SU-DHL-6 (cell line): ENCODE measurements at regions not wholly inside any gene's neighbourhood (a gene's known extent, or its start where the extent isn't known, plus 50 kb on each side); places are given as distances from the start of the nearest gene placed in this dataset.

Source experiments
- H2AFZ ChIP-seq: fragments of 200-600 bp; sonication (generic); 2 replicates; pipeline ENCODE4 v1.6.1; 2014; ENCODE audit warnings: low read depth, mild to moderate bottlenecking, moderate library complexity, mixed read lengths, antibody characterized with exemption, low read length; ENCODE audit not compliant: severe bottlenecking
- H3F3A ChIP-seq: fragments of 200-600 bp; shearing (Covaris generic); 2 replicates; pipeline ENCODE4 v1.6.0; 2016; ENCODE audit warnings: antibody characterized with exemption, mild to moderate bottlenecking; ENCODE audit not compliant: insufficient read depth
- H3K27ac ChIP-seq: fragments of 200-600 bp; sonication (generic); 2 replicates; pipeline ENCODE4 v1.5.1; 2016; ENCODE audit warnings: low read depth, mild to moderate bottlenecking, low read length, moderate library complexity, mixed read lengths
- H3K27me3 ChIP-seq: fragments of 200-600 bp; sonication (generic), shearing (Covaris generic); 2 replicates; pipeline ENCODE4 v1.6.0; 2014; ENCODE audit warnings: mild to moderate bottlenecking, low read length
- H3K36me3 ChIP-seq: fragments of 200-600 bp; sonication (generic); 2 replicates; pipeline ENCODE4 v1.6.1; 2014; ENCODE audit warnings: mild to moderate bottlenecking, low read length, mixed read lengths
- H3K4me2 ChIP-seq: fragments of 300-600, 200-600 bp; shearing (Covaris generic), sonication (generic); 2 replicates; pipeline ENCODE4 v1.6.0; 2014; ENCODE audit warnings: low read length, low read depth, mild to moderate bottlenecking; ENCODE audit not compliant: poor library complexity, severe bottlenecking
- H3K4me3 ChIP-seq: fragments of 200-600 bp; sonication (generic); 2 replicates; pipeline ENCODE4 v1.5.1; 2014; ENCODE audit warnings: antibody characterized with exemption, low read length, mild to moderate bottlenecking, mixed read lengths; ENCODE audit not compliant: insufficient read depth, poor library complexity, severe bottlenecking
- H3K79me2 ChIP-seq: fragments of 200-600 bp; sonication (generic); 2 replicates; pipeline ENCODE4 v1.6.1; 2014; ENCODE audit warnings: mild to moderate bottlenecking, low read length, moderate library complexity; ENCODE audit not compliant: insufficient read depth
- H3K9ac ChIP-seq: fragments of 200-600 bp; sonication (generic); 2 replicates; pipeline ENCODE4 v1.7.0; 2014; ENCODE audit warnings: mild to moderate bottlenecking, low read length
- H3K9me2 ChIP-seq: fragments of 200-600 bp; sonication (generic); replicated peaks from 2 replicates; pipeline ENCODE4 v1.6.1; 2014; ENCODE audit warnings: low read length; ENCODE audit not compliant: insufficient read depth
- H3K9me3 ChIP-seq: fragments of 200-600 bp; sonication (generic); 2 replicates; pipeline ENCODE4 v1.6.1; 2014; ENCODE audit warnings: low read length, mixed read lengths; ENCODE audit not compliant: insufficient read depth
- H4K20me1 ChIP-seq: fragments of 200-600 bp; sonication (generic); 2 replicates; pipeline ENCODE4 v1.6.1; 2014; ENCODE audit warnings: low read depth, mild to moderate bottlenecking, antibody characterized with exemption, low read length, moderate library complexity, mixed read lengths
- EZH2phosphoT487 ChIP-seq: fragments of 200-600 bp; sonication (generic), shearing (Covaris generic); conservative IDR thresholded peaks from 2 replicates; pipeline ENCODE4 v1.6.1; 2018; ENCODE audit warnings: mild to moderate bottlenecking, antibody characterized with exemption, low read length, moderate library complexity, mixed read lengths
- TF ChIP-seq, protein P1 (sequence below): fragments of 200-600 bp; sonication (generic); IDR thresholded peaks from one replicate; pipeline ENCODE4 v1.5.1; 2017; ENCODE audit warnings: antibody characterized with exemption, mild to moderate bottlenecking, low read length, moderate library complexity; ENCODE audit not compliant: insufficient read depth, poor library complexity, severe bottlenecking

DNA sequence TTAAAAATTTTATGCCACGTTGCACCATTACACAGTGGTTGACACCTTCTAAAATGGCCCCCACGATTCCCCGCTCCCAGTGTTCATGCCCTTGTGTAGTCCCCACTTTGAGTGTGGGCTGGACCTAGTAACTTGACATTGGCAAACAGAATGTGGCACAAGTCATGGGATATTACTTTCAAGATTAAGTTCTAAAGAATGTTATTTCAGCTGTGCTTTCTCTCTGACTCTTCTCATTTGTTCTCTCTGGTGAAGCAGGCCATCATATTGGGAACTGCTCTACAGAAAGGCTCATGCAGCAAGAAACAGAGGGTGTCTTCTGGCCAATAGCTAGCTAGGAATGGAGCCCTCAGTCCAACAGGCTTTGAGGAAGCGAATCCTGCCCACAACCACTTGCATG is 67.1 kb downstream of the ATXN3L start:
- no peaks in the 10 kb centered on the region for H3K36me3 ChIP-seq
- no peaks in the 10 kb centered on the region for H3K27me3 ChIP-seq
- no peaks in the 10 kb centered on the region for H4K20me1 ChIP-seq
- no peak overlapping the region for H3K27ac ChIP-seq
- H3K4me3 ChIP-seq: no peak overlapping the region
- H3K9me3 ChIP-seq: peaks cover 5% of the 10 kb centered on the region; the same call in 1 of the 2 replicates
- H3K9ac ChIP-seq: no peak overlapping the region
- H3K79me2 ChIP-seq: no peaks in the 10 kb centered on the region
- no peak overlapping the region for H2AFZ ChIP-seq
- TF ChIP-seq, protein P1, sequence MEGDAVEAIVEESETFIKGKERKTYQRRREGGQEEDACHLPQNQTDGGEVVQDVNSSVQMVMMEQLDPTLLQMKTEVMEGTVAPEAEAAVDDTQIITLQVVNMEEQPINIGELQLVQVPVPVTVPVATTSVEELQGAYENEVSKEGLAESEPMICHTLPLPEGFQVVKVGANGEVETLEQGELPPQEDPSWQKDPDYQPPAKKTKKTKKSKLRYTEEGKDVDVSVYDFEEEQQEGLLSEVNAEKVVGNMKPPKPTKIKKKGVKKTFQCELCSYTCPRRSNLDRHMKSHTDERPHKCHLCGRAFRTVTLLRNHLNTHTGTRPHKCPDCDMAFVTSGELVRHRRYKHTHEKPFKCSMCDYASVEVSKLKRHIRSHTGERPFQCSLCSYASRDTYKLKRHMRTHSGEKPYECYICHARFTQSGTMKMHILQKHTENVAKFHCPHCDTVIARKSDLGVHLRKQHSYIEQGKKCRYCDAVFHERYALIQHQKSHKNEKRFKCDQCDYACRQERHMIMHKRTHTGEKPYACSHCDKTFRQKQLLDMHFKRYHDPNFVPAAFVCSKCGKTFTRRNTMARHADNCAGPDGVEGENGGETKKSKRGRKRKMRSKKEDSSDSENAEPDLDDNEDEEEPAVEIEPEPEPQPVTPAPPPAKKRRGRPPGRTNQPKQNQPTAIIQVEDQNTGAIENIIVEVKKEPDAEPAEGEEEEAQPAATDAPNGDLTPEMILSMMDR: no peak
- TF ChIP-seq EZH2phosphoT487: no peak
- H3K9me2 ChIP-seq: no peaks in the 10 kb centered on the region
- H3K4me2 ChIP-seq: no peak overlapping the region
- H3F3A ChIP-seq: peaks cover 12% of the 10 kb centered on the region; the same call in 1 of the 2 replicates

DNA sequence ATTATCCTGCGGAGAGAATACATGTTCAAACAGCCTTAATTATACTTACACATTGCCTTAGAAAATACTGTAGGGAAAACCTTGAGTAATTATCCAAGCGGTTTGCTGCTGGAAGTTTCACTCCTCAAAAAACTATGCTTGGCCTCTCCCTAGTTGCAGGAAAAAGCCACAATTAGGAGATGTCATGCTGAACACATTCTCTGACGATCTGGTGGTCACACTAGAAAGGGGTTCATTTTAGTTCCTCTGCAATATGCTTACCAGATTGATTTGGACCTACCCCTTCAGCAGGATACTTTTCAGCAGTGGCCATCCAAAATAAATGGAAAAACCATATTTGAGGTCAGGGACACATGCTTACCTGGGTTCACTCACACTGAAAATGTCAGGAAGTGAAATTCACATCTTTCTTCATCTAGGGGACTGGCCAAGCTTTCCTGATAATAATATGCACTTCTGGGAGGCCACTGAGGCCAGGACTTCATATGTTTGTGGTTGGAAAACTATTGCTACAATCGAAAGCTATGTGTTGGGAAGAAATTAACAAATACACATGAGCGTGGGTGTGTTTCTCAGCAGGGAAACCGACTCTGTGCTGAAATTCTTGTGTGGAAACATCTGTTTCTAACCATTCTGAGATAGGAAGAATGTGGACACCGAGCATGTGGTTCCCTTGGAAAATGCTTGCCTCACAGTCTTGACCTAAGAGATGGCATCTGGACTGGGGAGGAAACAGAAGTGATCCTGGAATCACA is 68.8 kb downstream of the ATXN3L start:
- H3K36me3 ChIP-seq: no peaks in the 10 kb centered on the region
- H3K9me3 ChIP-seq: peaks cover 5% of the 10 kb centered on the region; the same call in 1 of the 2 replicates
- H3F3A ChIP-seq: 0 out of 2 replicates have a peak, but pooled peaks cover 4% of the 10 kb centered on the region
- no peaks in the 10 kb centered on the region for H3K9me2 ChIP-seq
- H2AFZ ChIP-seq: no peak overlapping the region
- H3K4me2 ChIP-seq: no peak overlapping the region
- H3K4me3 ChIP-seq: no peak overlapping the region
- no peak overlapping the region for H3K9ac ChIP-seq
- H3K27me3 ChIP-seq: no peaks in the 10 kb centered on the region
- TF ChIP-seq, protein P1: no peak
- no peak for TF ChIP-seq EZH2phosphoT487
- H4K20me1 ChIP-seq: no peaks in the 10 kb centered on the region
- H3K27ac ChIP-seq: no peak overlapping the region
- H3K79me2 ChIP-seq: no peaks in the 10 kb centered on the region

DNA sequence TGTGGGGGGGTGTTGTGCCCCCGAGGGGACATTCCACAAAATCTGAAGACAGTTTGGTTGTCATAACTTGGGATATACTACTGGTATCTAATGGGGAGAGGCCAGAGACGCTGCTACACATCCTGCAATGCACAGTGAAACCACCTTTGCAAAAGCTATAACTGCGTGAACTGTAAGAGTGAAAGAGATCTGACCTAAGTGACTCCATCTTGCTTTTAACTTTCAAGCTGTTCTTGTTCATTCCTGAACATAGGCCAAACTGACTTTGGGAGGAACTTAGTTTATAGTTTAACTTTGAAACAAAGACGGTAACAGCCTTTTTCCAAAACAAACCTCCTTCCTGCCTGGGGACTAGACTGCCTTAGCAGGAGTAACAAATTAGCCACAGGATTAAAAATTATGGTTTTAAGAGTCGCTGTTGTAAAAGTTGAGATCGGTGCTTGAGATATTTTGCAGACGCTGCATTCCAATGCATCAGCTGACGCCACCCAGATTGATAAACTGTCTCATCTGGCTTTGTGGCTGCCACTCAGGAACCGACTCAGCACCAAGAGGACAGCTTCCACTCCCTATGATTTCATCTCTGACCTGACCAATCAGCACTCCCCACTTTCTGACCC is 70.9 kb downstream of the ATXN3L start:
- H3F3A ChIP-seq: no peaks in the 10 kb centered on the region
- no peaks in the 10 kb centered on the region for H3K9me2 ChIP-seq
- no peak overlapping the region for H3K27ac ChIP-seq
- no peak overlapping the region for H3K4me2 ChIP-seq
- no peak for TF ChIP-seq EZH2phosphoT487
- TF ChIP-seq, protein P1: no peak
- H4K20me1 ChIP-seq: no peaks in the 10 kb centered on the region
- H2AFZ ChIP-seq: no peak overlapping the region
- no peak overlapping the region for H3K4me3 ChIP-seq
- H3K9me3 ChIP-seq: peaks cover 5% of the 10 kb centered on the region; the same call in 1 of the 2 replicates
- no peak overlapping the region for H3K9ac ChIP-seq
- H3K79me2 ChIP-seq: no peaks in the 10 kb centered on the region
- no peaks in the 10 kb centered on the region for H3K36me3 ChIP-seq
- H3K27me3 ChIP-seq: no peaks in the 10 kb centered on the region
